ENCODE measurements at regions not wholly inside any gene's neighbourhood (a gene's known extent, or its start where the extent isn't known, plus 50 kb on each side); places are given as distances from the start of the nearest gene placed in this dataset.
A peak's percentile ranks its signal among the peaks of the same experiment; 100 is the strongest.

DNA sequence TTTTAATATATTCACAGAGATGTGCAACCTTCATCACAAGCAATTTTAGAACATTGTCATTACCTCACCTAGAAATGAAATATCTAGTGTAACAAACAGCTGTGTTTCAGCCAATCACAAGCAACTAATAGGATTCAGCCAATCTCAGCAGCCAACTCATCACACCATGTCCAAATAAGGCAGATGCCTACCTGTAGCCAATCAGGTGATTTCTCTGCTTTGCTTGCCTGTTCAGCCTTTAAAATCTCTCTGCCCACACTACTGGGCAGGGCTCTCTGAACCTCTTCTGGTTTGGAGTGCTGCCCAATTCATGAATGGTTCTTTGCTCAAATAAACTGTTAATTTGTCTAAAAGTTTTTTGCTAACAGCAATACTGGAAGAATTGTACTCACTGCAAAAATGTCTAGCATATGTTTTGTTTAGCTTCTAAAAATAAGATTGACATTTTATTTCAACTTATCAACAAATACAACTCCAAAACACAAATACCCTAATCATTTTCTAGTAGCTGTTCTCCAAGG lies 52.4 kb upstream of the IGFBP7 start:
- Histone ChIP-seq H4K20me1 (ENCODE audit: low read length) (no peaks in the 10 kb centered on the region), H3K9me3 (ENCODE audit: low read length) (no peaks in the 10 kb centered on the region), H3K27me3 (ENCODE audit: low read length) (peaks cover 13% of the 10 kb centered on the region), H3K4me2 (ENCODE audit: low read length) (no peak overlapping the region), H3K27ac (ENCODE audit: low read length) (no peak overlapping the region), H2AFZ (ENCODE audit: low read length) (no peak overlapping the region), H3K9me2 (replicated peaks; ENCODE audit: low read length) (no peaks in the 10 kb centered on the region), H3K4me1 (ENCODE audit: insufficient read depth, low read length) (peaks cover 6% of the 10 kb centered on the region; the same call in 1 of the 2 replicates), H3K4me3 (ENCODE audit: low read length) (no peak overlapping the region), H3K79me2 (ENCODE audit: low read length) (no peaks in the 10 kb centered on the region), H3F3A (ENCODE audit: low read length, unreplicated experiment) (no peaks in the 10 kb centered on the region), H3K9ac (ENCODE audit: low read length) (no peak overlapping the region), H3K36me3 (ENCODE audit: low read depth, low read length) (no peaks in the 10 kb centered on the region)
- TF ChIP-seq, protein P1, sequence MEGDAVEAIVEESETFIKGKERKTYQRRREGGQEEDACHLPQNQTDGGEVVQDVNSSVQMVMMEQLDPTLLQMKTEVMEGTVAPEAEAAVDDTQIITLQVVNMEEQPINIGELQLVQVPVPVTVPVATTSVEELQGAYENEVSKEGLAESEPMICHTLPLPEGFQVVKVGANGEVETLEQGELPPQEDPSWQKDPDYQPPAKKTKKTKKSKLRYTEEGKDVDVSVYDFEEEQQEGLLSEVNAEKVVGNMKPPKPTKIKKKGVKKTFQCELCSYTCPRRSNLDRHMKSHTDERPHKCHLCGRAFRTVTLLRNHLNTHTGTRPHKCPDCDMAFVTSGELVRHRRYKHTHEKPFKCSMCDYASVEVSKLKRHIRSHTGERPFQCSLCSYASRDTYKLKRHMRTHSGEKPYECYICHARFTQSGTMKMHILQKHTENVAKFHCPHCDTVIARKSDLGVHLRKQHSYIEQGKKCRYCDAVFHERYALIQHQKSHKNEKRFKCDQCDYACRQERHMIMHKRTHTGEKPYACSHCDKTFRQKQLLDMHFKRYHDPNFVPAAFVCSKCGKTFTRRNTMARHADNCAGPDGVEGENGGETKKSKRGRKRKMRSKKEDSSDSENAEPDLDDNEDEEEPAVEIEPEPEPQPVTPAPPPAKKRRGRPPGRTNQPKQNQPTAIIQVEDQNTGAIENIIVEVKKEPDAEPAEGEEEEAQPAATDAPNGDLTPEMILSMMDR (conservative IDR thresholded peaks at IDR 0.05; ENCODE audit: low read depth, low read length): no peak
- TF ChIP-seq EZH2phosphoT487 (IDR thresholded peaks at IDR 0.05; ENCODE audit: borderline replicate concordance, low read length) (no peak), EZH2 (IDR thresholded peaks at IDR 0.05; ENCODE audit: low read length, unreplicated experiment) (no peak)
- intact Hi-C loops (cut with micrococcal nuclease): loop anchor here (2.0 to 5.0 kb wide), 4 partner anchors 124 to 280 kb away; no protein-coding TSS in a partner anchor
- CTCF ChIA-PET: interaction anchor here (0.6 to 1.4 kb wide), 4 partner anchors 49 to 1007 kb away, joined by 3 to 4 read pairs (median 4); no protein-coding TSS in a partner anchor
- BruUV-seq (replicated peaks): no TSS peak
- ATAC-seq: no peak
- POLR2A ChIA-PET (ENCODE audit: unreplicated experiment): no interaction called here
- peak; percentile 29 for DNase-seq

Measured in PC-3 (cell line).